Endothelial cell of umbilical vein (primary cell): ENCODE measurements at regions not wholly inside any gene's neighbourhood (a gene's known extent, or its start where the extent isn't known, plus 50 kb on each side); places are given as distances from the start of the nearest gene placed in this dataset.

Source experiments
- BruUV-seq: library from RNA; stranded (reverse); fragments of 400-500 nt; replicated peaks from 2 replicates; lab custom pipeline; 2021; lab: Mats Ljungman, UMichigan
- CTCF ChIA-PET: fragments of 300-600, 350-600 bp; sonication (Branson Sonifier 250); formaldehyde crosslinking; loops from one replicate; lab custom pipeline; 2021; ENCODE audit warnings: antibody characterized with exemption, inconsistent platforms; lab: Charles Lee
- POLR2A ChIA-PET: fragments of 300-600, 350-600 bp; sonication (Branson Sonifier 250); formaldehyde crosslinking; loops from one replicate; lab custom pipeline; 2021; ENCODE audit warnings: antibody characterized with exemption, inconsistent platforms; lab: Charles Lee
- DNase-seq: peaks from one replicate; pipeline ENCODE4 v3.0.0-alpha.2; 2011; ENCODE audit warnings: low read depth, low spot score
- FAIRE-seq: peaks from 2 replicates; lab custom pipeline; 2011; peaks lifted over from hg19 to GRCh38; lab: Jason Lieb, UNC
- H2AFZ ChIP-seq: 2 replicates; pipeline ENCODE4 v1.6.0; 2012; ENCODE audit warnings: low read depth, low read length, control low read depth, inconsistent platforms
- H3K27ac ChIP-seq: 2 replicates; pipeline ENCODE4 v1.5.1; 2011; ENCODE audit warnings: low read depth, mild to moderate bottlenecking, control low read depth, low read length, moderate library complexity; ENCODE audit not compliant: insufficient read depth
- H3K27me3 ChIP-seq, 2 experiments: 2 replicates each; pipeline versions ENCODE4 v1.6.0 to v1.6.1; 2011; ENCODE audit warnings: low read length in 2 of 2, mixed read lengths in 1 of 2; ENCODE audit not compliant: control insufficient read depth in 2 of 2, insufficient read depth in 2 of 2
- H3K36me3 ChIP-seq, 2 experiments: 2 replicates in 1 of 2; 3 replicates in 1 of 2; pipeline ENCODE4 v1.5.1; 2011; ENCODE audit warnings: low read length in 2 of 2, mild to moderate bottlenecking in 1 of 2, moderate library complexity in 1 of 2; ENCODE audit not compliant: control insufficient read depth in 2 of 2, insufficient read depth in 2 of 2; ENCODE audit errors: extremely low read depth in 1 of 2
- H3K4me1 ChIP-seq: 3 replicates; pipeline ENCODE4 v1.5.1; 2011; ENCODE audit warnings: mild to moderate bottlenecking, low read length; ENCODE audit not compliant: control insufficient read depth, insufficient read depth; ENCODE audit errors: extremely low read depth
- H3K4me2 ChIP-seq: 2 replicates; pipeline ENCODE4 v1.6.1; 2011; ENCODE audit warnings: low read length, control low read depth, mixed read lengths; ENCODE audit not compliant: insufficient read depth
- H3K4me3 ChIP-seq, 3 experiments: fragments of 200-600 bp in 1 of 3; sonication (generic), shearing (Covaris generic) in 1 of 3; replicated peaks in 1 of 3; 2 replicates each; pipeline ENCODE4 v1.5.1; 2011 to 2016; ENCODE audit warnings: control low read depth in 3 of 3, low read length in 3 of 3, mild to moderate bottlenecking in 2 of 3, inconsistent platforms in 1 of 3, low read depth in 1 of 3, moderate library complexity in 1 of 3; ENCODE audit not compliant: insufficient read depth in 1 of 3
- H3K79me2 ChIP-seq: 2 replicates; pipeline ENCODE4 v1.6.0; 2012; ENCODE audit warnings: low read length, inconsistent platforms; ENCODE audit not compliant: control insufficient read depth, insufficient read depth
- H3K9ac ChIP-seq: replicated peaks from 2 replicates; pipeline ENCODE3; 2011; ENCODE audit warnings: low read length, control low read depth; ENCODE audit not compliant: insufficient read depth; ENCODE audit errors: extremely low read depth
- H3K9me1 ChIP-seq: replicated peaks from 3 replicates; pipeline ENCODE4 v1.6.0; 2011; ENCODE audit warnings: mild to moderate bottlenecking, low read length; ENCODE audit not compliant: control insufficient read depth, insufficient read depth; ENCODE audit errors: extremely low read depth
- H3K9me3 ChIP-seq: replicated peaks from 2 replicates; pipeline ENCODE4 v1.5.1; 2012; ENCODE audit warnings: low read length, inconsistent platforms; ENCODE audit not compliant: control insufficient read depth, insufficient read depth
- H4K20me1 ChIP-seq: replicated peaks from 2 replicates; pipeline ENCODE3; 2011; ENCODE audit warnings: mild to moderate bottlenecking, low read length; ENCODE audit not compliant: control insufficient read depth, insufficient read depth; ENCODE audit errors: extremely low read depth
- EZH2 ChIP-seq: IDR thresholded peaks from 2 replicates; pipeline ENCODE4 v1.6.1; 2012; ENCODE audit warnings: borderline replicate concordance, low read depth, mild to moderate bottlenecking, moderate library complexity, low read length, inconsistent platforms; ENCODE audit not compliant: severe bottlenecking
- FOS ChIP-seq: IDR thresholded peaks from 2 replicates; pipeline ENCODE4 v1.6.1; 2011; ENCODE audit warnings: mild to moderate bottlenecking, low read length, moderate library complexity, borderline replicate concordance; ENCODE audit not compliant: insufficient read depth
- GATA2 ChIP-seq: IDR thresholded peaks from 2 replicates; pipeline ENCODE4 v1.7.0; 2011; ENCODE audit warnings: low read depth, mild to moderate bottlenecking, moderate library complexity, mixed read lengths, low read length; ENCODE audit not compliant: insufficient read length, insufficient read depth
- JUN ChIP-seq: IDR thresholded peaks from 2 replicates; pipeline ENCODE4 v1.6.1; 2011; ENCODE audit warnings: borderline replicate concordance, low read depth; ENCODE audit not compliant: insufficient read length, insufficient read depth
- MYC ChIP-seq: IDR thresholded peaks from one replicate; pipeline ENCODE4 v1.6.1; 2011; ENCODE audit warnings: mild to moderate bottlenecking, low read depth, low read length
- POLR2A ChIP-seq: IDR thresholded peaks from 2 replicates; pipeline ENCODE4 v1.6.1; 2012; ENCODE audit warnings: low read depth, mild to moderate bottlenecking, control low read depth, low read length
- POLR2AphosphoS5 ChIP-seq: IDR thresholded peaks from 2 replicates; pipeline ENCODE4 v1.6.1; 2012; ENCODE audit warnings: low read depth, mild to moderate bottlenecking, control low read depth, low read length, moderate library complexity; ENCODE audit not compliant: insufficient read depth
- dilution Hi-C: fragments of 300-500 bp; cut with MboI; formaldehyde crosslinking; loops from one replicate; pipeline ENCODE4 v1.15.0; 2019; ENCODE audit warnings: low sequenced_read_pairs; ENCODE audit not compliant: extremely low pct_ligation_motif_present
- intact Hi-C: fragments of 100-400 bp; cut with micrococcal nuclease; formaldehyde crosslinking; loops from one replicate; pipeline ENCODE4 v1.10.0; 2022
- TF ChIP-seq, protein P1 (sequence below): IDR thresholded peaks from 2 replicates; pipeline ENCODE4 v1.6.1; 2011; ENCODE audit not compliant: insufficient read depth, insufficient read length
- TF ChIP-seq, protein P2 (sequence below), 2 donors: IDR thresholded peaks; 1 replicate in 1 of 2; 2 replicates in 1 of 2; pipeline ENCODE4 v1.5.1; 2011; ENCODE audit warnings: low read length in 2 of 2, mild to moderate bottlenecking in 2 of 2, moderate library complexity in 2 of 2, control low read depth in 1 of 2, inconsistent platforms in 1 of 2, low read depth in 1 of 2; ENCODE audit not compliant: insufficient read depth in 1 of 2; ENCODE audit errors: extremely low read depth in 1 of 2

DNA sequence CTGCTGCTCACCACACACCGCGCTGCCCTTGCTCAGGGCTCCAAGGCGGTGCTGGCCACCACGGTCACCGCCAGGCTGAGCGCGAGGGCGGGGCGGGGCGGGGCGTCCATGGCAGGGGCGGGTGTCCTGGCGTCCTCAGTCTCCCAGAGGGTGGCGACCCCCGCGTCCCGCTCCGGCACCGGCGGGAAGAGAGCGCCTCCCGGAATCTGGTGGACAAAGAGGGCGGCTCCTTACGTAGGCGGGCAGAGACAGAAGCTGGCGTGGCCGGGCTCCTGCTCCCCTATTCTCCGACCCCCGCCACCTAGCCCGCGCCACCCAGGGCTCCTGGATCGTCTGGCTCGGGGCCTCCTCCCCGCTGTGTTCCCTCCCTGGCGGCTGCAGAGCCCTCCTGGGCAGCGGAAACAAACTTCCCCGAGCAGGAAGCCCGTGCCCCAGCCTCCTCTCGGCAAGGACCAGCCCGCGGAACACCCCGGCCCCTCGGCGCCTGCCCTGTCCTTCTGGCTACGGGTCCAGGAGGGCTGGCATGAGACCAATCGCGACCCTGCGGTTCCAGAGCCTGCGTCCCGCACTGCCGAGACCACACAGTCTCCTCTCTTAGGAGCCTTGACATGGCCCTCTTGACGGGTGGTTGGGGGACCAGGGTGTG lies 133.8 kb upstream of the ZNF92 start:
- dilution Hi-C loops = no loop called here
- no peak overlapping the region for H3K27ac ChIP-seq
- no peaks in the 10 kb centered on the region for H3K79me2 ChIP-seq
- peak overlapping the region; percentile 34 to 57 (median 57) for H3K4me3 ChIP-seq
- peak overlapping the region; percentile 65 for H3K4me2 ChIP-seq
- FAIRE-seq = peak; percentile 62
- no peaks in the 10 kb centered on the region for H3K9me3 ChIP-seq
- POLR2A ChIA-PET = no interaction called here
- peak overlapping the region; percentile 47 for H3K9ac ChIP-seq
- CTCF ChIA-PET = interaction anchor here (0.6 to 1.4 kb wide), 2 partner anchors 9 to 23 kb away, joined by 3 read pairs; no protein-coding TSS in a partner anchor
- no peaks in the 10 kb centered on the region for H3K36me3 ChIP-seq
- H3K4me1 ChIP-seq = peaks cover 3% of the 10 kb centered on the region
- peak; percentile 22 for TF ChIP-seq POLR2AphosphoS5
- TF ChIP-seq EZH2 = peak; percentile 27
- TF ChIP-seq, protein P1, sequence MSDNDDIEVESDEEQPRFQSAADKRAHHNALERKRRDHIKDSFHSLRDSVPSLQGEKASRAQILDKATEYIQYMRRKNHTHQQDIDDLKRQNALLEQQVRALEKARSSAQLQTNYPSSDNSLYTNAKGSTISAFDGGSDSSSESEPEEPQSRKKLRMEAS = no peak
- TF ChIP-seq JUN = no peak
- TSS peak; percentile 11 for BruUV-seq
- intact Hi-C loops = loop anchor here (5.0 kb wide), 1 partner anchor 257 kb away; no protein-coding TSS in a partner anchor
- peak overlapping the region; percentile 96 for H2AFZ ChIP-seq
- H3K27me3 ChIP-seq = peaks cover 0 to 1% of the 10 kb centered on the region in 2 experiments
- H4K20me1 ChIP-seq = no peaks in the 10 kb centered on the region
- no peaks in the 10 kb centered on the region for H3K9me1 ChIP-seq
- DNase-seq = peak; percentile 25

GRCh38 chr7:65239324-65239706 lies 134.3 kb upstream of the ZNF92 start:
- peaks cover 1 to 3% of the 10 kb centered on the region in 2 experiments for H3K27me3 ChIP-seq
- no peak overlapping the region for H3K27ac ChIP-seq
- DNase-seq = no peak
- dilution Hi-C loops = no loop called here
- no peaks in the 10 kb centered on the region for H3K9me1 ChIP-seq
- H3K36me3 ChIP-seq = no peaks in the 10 kb centered on the region
- no peak for TF ChIP-seq MYC
- TF ChIP-seq JUN = no peak
- no peak for TF ChIP-seq POLR2AphosphoS5
- TF ChIP-seq, protein P1 = no peak
- TF ChIP-seq, protein P2, sequence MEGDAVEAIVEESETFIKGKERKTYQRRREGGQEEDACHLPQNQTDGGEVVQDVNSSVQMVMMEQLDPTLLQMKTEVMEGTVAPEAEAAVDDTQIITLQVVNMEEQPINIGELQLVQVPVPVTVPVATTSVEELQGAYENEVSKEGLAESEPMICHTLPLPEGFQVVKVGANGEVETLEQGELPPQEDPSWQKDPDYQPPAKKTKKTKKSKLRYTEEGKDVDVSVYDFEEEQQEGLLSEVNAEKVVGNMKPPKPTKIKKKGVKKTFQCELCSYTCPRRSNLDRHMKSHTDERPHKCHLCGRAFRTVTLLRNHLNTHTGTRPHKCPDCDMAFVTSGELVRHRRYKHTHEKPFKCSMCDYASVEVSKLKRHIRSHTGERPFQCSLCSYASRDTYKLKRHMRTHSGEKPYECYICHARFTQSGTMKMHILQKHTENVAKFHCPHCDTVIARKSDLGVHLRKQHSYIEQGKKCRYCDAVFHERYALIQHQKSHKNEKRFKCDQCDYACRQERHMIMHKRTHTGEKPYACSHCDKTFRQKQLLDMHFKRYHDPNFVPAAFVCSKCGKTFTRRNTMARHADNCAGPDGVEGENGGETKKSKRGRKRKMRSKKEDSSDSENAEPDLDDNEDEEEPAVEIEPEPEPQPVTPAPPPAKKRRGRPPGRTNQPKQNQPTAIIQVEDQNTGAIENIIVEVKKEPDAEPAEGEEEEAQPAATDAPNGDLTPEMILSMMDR (IDR thresholded peaks at IDR 0.05; ENCODE audit: extremely low read depth in 1 of 2, insufficient read depth in 1 of 2, low read depth in 1 of 2, low read length in 2 of 2) = no peak
- no peak for TF ChIP-seq GATA2
- no peak for TF ChIP-seq EZH2
- no peak for TF ChIP-seq POLR2A
- no peak for TF ChIP-seq FOS
- POLR2A ChIA-PET = no interaction called here
- CTCF ChIA-PET = interaction anchor here (1.4 kb wide), 1 partner anchor 10 kb away, joined by 3 read pairs; no protein-coding TSS in a partner anchor
- peaks cover 3% of the 10 kb centered on the region for H3K4me1 ChIP-seq
- H3K9ac ChIP-seq = no peak overlapping the region
- H3K4me3 ChIP-seq = peak overlapping the region in 1 of 3 experiments; percentile 57
- H3K4me2 ChIP-seq = peak overlapping the region; percentile 21
- FAIRE-seq = no peak
- H3K9me3 ChIP-seq = no peaks in the 10 kb centered on the region
- intact Hi-C loops = loop anchor here (5.0 kb wide), 1 partner anchor 258 kb away; no protein-coding TSS in a partner anchor
- no peaks in the 10 kb centered on the region for H4K20me1 ChIP-seq
- no peaks in the 10 kb centered on the region for H3K79me2 ChIP-seq
- peak overlapping the region; percentile 96 for H2AFZ ChIP-seq
- BruUV-seq = no TSS peak
